ENCODE measurements at regions not wholly inside any gene's neighbourhood (a gene's known extent, or its start where the extent isn't known, plus 50 kb on each side); places are given as distances from the start of the nearest gene placed in this dataset.

- no peak for DNase-seq
Measured at GRCh38 chr17:62913991-62914570, 52.0 kb upstream of the TANC2 start.

DNA sequence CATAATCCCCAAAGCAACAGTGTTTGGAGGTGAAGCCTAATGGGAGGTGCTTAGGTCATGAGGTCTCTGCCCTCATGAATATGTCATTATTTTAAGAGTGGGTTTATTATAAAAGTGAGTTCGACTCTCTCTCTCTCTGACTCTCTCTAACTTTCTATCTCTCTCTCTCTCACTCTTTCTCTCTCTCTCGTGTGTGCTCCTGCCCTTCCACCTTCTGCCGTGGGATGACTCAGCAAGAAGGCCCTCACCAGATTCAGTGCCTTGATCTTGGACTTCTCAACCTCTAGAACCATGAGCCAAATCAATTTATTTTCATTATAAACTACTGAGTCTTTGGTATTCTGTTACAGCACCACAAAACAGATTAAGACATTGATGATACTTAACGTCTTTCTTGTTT is 53.7 kb upstream of the TANC2 start:
- DNase-seq, result no peak

- no peak for DNase-seq
Measured at GRCh38 chr17:62911114-62911513, 54.9 kb upstream of the TANC2 start.

GRCh38 chr17:62910277-62910676 is 55.8 kb upstream of the TANC2 start:
- DNase-seq, result no peak

GRCh38 chr17:62907961-62908360 is 58.1 kb upstream of the TANC2 start:
- no peak for DNase-seq

DNA sequence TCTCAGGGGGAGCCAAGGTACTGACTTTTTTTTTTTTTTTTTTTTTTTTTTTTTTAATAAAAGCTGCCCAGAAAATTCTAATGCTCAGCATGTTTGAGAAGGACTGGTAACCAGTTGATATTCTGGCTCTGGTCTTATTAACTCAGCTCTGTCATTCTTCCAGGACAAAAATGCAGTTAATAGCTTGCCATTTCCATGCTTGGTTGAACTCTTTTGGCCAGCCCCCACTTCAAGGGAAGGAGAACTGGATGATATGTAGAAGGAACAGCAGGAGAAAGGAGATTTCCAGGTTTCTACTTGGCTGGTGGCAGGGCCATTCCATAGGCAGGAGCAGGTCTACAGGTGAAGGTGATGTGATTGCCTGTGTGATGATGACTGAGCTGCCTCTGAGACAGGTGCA is 59.2 kb upstream of the TANC2 start:
- DNase-seq, result no peak

DNA sequence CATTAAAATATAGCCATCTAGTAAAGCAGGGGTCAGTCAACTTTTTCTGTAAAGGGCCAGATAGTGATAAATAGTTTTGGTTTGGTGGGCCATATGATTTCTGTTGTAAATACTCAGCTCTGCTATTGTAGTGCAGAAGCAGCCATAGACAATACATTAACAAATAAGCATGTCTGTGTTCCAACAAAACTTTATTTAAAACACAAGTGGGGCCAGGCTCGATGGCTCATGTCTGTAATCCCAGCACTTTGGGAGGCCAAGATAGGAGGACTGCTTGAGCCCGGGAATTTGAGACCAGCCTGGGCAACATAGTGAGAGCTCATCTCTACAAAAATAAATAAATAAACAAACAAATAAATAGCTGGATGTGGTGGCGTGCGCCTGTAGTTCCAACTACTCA is 60.8 kb upstream of the TANC2 start:
- DNase-seq, result no peak

- DNase-seq, result no peak
Measured at GRCh38 chr17:62902531-62903220, 63.4 kb upstream of the TANC2 start.

GRCh38 chr17:62901544-62901943 is 64.5 kb upstream of the TANC2 start:
- no peak for DNase-seq

GRCh38 chr17:62900096-62900495 is 65.9 kb upstream of the TANC2 start:
- no peak for DNase-seq

DNA sequence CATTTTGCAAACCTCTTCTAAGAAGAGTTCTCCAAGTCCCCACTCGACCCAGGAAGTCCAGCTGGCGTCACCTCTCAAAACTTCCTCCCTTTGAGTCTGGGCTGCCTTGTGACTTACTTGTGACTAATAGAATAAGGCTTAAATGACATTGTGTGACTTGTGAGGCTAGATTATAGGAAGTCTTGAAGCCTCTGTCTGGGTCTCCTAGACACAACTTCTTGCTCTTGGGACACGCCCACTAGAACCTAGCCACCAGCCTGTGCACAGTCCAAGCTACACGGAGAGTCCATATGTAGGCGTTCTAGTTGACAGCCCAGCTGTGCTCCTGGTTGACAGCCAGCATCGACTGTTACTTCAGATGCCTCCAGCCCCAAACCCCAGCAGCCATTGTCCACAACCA is 66.7 kb upstream of the TANC2 start:
- DNase-seq, result no peak

- DNase-seq, result no peak
Measured at GRCh38 chr17:62898239-62898864, 67.7 kb upstream of the TANC2 start.

GRCh38 chr17:62897706-62898105 is 68.3 kb upstream of the TANC2 start:
- no peak for DNase-seq

DNA sequence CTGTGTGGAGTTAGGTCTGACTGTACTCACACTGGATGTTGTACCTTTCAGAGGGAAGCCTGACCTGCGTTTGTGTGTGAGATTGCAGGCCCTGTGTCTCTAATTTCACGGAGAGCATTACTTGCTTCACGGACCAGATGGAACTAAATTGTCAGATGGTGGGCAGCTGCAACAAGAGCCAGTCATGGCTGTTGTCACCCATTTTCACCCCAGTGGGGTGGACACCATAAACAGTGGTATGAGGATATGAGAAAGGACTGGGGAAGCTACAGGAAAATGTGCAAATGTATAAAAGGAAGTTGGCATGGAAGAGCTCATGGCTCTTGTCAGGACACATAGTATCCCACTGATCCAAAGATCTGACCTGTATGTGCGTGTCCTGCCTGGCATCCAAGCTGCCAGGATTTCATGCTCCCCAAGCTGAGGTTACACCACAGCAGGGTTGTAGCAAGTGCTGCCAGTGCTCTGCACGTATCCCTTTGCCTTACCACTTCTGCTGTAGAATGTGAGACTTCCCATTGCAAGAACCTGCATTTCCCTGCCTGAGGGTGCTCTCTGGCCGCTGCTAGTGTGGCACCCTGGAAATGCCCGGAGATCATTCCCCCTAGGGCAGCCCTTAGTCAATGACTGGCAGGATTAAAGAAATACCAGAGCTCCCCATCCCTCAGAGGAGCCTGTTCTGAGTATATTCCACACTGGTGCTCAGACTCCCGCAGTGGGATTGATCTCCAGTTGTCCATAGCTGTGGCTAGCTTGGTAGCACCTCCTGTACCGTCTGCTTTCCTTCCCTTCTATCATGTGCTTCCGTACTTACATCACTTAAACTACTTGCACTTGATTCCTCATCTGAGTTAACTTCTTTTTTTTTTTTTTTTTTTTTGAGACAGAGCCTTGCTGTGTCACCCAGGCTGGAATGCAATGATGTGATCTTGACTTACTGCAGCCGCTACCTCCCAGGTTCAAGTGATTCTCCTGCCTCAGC is 70.4 kb upstream of the TANC2 start:
- no peak for DNase-seq

DNA sequence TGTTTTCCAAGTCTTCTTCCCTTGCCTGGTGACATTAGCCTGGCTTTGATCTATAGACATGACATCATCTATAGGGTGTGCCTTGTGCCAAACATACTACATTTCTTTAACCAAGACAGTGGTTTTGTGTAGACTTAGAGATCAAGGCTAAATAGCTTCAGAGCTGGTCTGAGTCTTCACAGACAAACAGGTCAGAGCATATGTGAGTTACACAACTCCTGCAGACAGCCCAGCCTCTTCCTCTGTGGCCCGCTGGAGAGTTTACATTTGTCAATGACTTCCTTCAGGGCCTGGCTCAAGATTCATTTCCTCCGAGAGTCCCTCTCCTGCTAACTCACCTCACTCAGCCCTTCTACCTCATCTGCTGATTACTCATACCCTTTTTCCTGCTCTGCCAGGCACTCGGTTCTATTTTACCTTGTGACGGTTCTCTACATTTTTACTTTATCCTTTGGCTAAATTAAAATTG is 73.1 kb upstream of the TANC2 start:
- DNase-seq, result peak; percentile 77

DNA sequence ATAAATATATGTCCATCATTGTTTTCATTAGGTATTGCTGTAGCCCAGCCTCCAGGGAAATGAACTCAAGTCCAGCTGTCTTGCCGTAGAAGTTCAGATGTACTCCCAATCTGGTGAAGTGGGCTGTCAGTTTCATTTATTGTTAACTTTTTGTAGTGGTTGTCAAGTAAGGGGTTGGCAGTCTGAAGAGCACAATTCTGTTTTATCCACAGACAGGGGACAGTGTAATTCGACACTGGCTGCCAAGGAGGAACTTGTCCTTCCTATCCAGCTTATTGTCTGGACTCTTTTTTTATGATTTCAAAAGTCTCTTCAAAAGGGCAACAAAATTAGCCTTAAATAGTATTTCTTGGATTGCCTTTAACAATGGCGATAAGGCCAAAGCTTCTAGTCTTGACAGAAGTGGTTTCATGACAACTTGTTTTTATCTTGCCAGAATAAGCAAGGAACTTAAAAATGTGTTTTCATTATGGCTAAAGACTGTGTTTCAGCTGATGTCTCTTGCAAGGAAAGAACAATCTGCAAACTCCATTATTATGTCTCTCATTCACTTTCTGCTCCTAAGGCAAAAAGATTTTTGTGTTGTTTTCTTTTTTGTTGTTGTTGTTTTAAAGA is 73.9 kb upstream of the TANC2 start:
- DNase-seq, result no peak

DNA sequence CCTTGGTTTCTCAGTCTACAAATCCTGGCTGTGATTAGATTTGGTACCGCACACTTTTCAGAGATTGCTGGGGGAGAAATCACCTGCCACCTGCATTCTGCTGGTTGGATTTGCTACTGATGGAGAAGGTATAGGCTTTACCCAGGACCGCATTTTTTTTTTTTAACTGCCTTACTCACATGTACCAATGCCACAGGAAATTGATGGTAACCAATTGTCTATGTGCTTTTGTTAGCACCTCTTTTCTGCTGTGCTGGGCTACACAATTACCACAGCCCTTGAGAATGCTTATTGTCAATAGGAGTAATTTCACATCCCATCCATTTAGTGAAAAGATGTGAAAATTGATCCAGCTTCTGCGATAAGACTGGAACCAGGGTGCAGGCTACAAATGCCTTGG is 74.4 kb upstream of the TANC2 start:
- no peak for DNase-seq

DNA sequence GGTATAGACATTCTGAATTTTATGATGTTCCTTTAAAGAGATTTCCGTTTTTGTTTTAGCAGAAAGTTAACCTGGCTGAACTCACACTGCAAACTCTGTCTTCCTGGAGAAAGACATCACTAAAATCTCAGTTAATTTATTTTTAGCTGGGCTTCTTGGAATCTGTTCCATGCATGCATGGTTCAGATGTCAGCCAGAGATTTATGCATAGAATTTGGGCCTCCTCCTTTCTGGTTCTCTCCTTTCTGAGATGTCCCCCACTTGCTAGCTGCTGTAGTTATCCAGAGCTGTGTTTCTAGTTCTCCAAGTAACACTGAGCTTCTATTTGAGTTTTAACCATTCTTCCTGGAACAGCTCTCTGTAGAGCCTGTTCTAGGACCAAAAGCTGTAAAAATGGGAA is 77.3 kb upstream of the TANC2 start:
- no peak for DNase-seq

- no peak for DNase-seq
Measured at GRCh38 chr17:62888148-62888547, 77.9 kb upstream of the TANC2 start.

- no peak for DNase-seq
Measured at GRCh38 chr17:62887437-62887836, 78.6 kb upstream of the TANC2 start.

DNA sequence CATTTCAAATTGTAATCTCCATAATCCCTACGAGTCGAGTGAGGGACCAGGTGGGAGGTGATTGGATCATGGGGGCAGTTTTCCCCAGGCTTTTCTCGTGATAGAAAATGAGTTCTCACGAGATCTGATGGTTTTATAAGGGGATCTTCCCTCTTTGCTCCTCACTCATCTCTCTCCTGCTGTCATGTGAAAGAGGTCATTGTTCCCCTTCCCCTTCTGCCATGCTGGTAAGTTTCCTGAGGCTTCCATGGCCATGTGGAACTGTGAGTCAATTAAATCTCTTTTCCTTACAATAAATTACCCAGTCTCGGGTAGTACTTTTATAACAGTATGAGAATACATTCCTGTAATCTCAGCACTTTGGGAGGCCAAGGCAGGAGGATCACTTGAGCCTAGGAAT is 76.7 kb upstream of the MARCHF10 start:
- DNase-seq, result no peak

DNA sequence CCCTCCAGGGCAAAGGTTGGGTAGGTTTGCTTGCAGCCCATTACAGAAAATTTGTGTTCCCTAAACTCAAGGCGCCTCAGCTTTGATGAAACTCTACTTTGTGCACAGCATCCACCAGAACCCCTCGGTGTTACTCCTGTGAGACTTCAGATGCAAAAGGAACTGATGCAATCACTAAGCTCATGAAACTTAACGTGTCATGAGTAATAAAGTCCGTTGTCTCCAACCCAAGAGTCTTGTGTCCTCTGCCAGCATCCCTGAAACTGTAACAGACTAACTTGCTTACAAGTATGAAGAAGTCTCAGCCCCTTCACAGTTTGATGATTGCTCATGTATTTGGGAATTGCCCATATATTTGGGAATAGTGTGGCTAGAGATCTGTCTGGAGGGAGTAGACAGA is 74.8 kb upstream of the MARCHF10 start:
- DNase-seq, result no peak

- DNase-seq, result no peak
Measured at GRCh38 chr17:62882284-62882683, 74.2 kb upstream of the MARCHF10 start.
